ENCODE measurements at regions not wholly inside any gene's neighbourhood (a gene's known extent, or its start where the extent isn't known, plus 50 kb on each side); places are given as distances from the start of the nearest gene placed in this dataset.

GRCh38 chrX:68922013-68922412 is 93.2 kb downstream of the EFNB1 start:
- no peak for DNase-seq
- in situ Hi-C loops (cut with HindIII; ENCODE audit: low pct_ligation_motif_present, low pct_unique_long_range_greater_than_20kb, low sequenced_read_pairs), result no loop called here

- in situ Hi-C loops (cut with HindIII; ENCODE audit: low pct_ligation_motif_present, low pct_unique_long_range_greater_than_20kb, low sequenced_read_pairs), result no loop called here
- no peak for DNase-seq
Measured at GRCh38 chrX:68920561-68920960, 91.7 kb downstream of the EFNB1 start.

GRCh38 chrX:68919707-68920106 is 90.9 kb downstream of the EFNB1 start:
- in situ Hi-C loops (cut with HindIII; ENCODE audit: low pct_ligation_motif_present, low pct_unique_long_range_greater_than_20kb, low sequenced_read_pairs), result no loop called here
- no peak for DNase-seq

GRCh38 chrX:68918202-68918601 is 89.4 kb downstream of the EFNB1 start:
- in situ Hi-C loops (cut with HindIII; ENCODE audit: low pct_ligation_motif_present, low pct_unique_long_range_greater_than_20kb, low sequenced_read_pairs), result no loop called here
- DNase-seq, result no peak

- no peak for DNase-seq
- in situ Hi-C loops (cut with HindIII; ENCODE audit: low pct_ligation_motif_present, low pct_unique_long_range_greater_than_20kb, low sequenced_read_pairs), result no loop called here
Measured at GRCh38 chrX:68917799-68918198, 89.0 kb downstream of the EFNB1 start.

- DNase-seq, result no peak
- in situ Hi-C loops (cut with HindIII; ENCODE audit: low pct_ligation_motif_present, low pct_unique_long_range_greater_than_20kb, low sequenced_read_pairs), result no loop called here
Measured at GRCh38 chrX:68916891-68917290, 88.1 kb downstream of the EFNB1 start.

- in situ Hi-C loops (cut with HindIII; ENCODE audit: low pct_ligation_motif_present, low pct_unique_long_range_greater_than_20kb, low sequenced_read_pairs), result no loop called here
- no peak for DNase-seq
Measured at GRCh38 chrX:68915778-68916177, 87.0 kb downstream of the EFNB1 start.

- in situ Hi-C loops (cut with HindIII; ENCODE audit: low pct_ligation_motif_present, low pct_unique_long_range_greater_than_20kb, low sequenced_read_pairs), result no loop called here
- DNase-seq, result no peak
Measured at GRCh38 chrX:68914479-68914946, 85.7 kb downstream of the EFNB1 start.

- no peak for DNase-seq
- in situ Hi-C loops (cut with HindIII; ENCODE audit: low pct_ligation_motif_present, low pct_unique_long_range_greater_than_20kb, low sequenced_read_pairs), result no loop called here
Measured at GRCh38 chrX:68913249-68913547, 84.4 kb downstream of the EFNB1 start.

GRCh38 chrX:68912113-68912512 is 83.3 kb downstream of the EFNB1 start:
- DNase-seq, result no peak
- in situ Hi-C loops (cut with HindIII; ENCODE audit: low pct_ligation_motif_present, low pct_unique_long_range_greater_than_20kb, low sequenced_read_pairs), result no loop called here

GRCh38 chrX:68910731-68911428 is 82.1 kb downstream of the EFNB1 start:
- DNase-seq, result no peak
- in situ Hi-C loops (cut with HindIII; ENCODE audit: low pct_ligation_motif_present, low pct_unique_long_range_greater_than_20kb, low sequenced_read_pairs), result no loop called here

- in situ Hi-C loops (cut with HindIII; ENCODE audit: low pct_ligation_motif_present, low pct_unique_long_range_greater_than_20kb, low sequenced_read_pairs), result no loop called here
- DNase-seq, result no peak
Measured at GRCh38 chrX:68909945-68910344, 81.1 kb downstream of the EFNB1 start.

- in situ Hi-C loops (cut with HindIII; ENCODE audit: low pct_ligation_motif_present, low pct_unique_long_range_greater_than_20kb, low sequenced_read_pairs), result no loop called here
- no peak for DNase-seq
Measured at GRCh38 chrX:68908071-68908470, 79.2 kb downstream of the EFNB1 start.

GRCh38 chrX:68902706-68903504 is 74.1 kb downstream of the EFNB1 start:
- DNase-seq, result no peak
- in situ Hi-C loops (cut with HindIII; ENCODE audit: low pct_ligation_motif_present, low pct_unique_long_range_greater_than_20kb, low sequenced_read_pairs), result no loop called here

GRCh38 chrX:68901519-68901918 is 72.7 kb downstream of the EFNB1 start:
- in situ Hi-C loops (cut with HindIII; ENCODE audit: low pct_ligation_motif_present, low pct_unique_long_range_greater_than_20kb, low sequenced_read_pairs), result no loop called here
- no peak for DNase-seq

GRCh38 chrX:68898598-68898997 is 69.8 kb downstream of the EFNB1 start:
- in situ Hi-C loops (cut with HindIII; ENCODE audit: low pct_ligation_motif_present, low pct_unique_long_range_greater_than_20kb, low sequenced_read_pairs), result no loop called here
- no peak for DNase-seq

GRCh38 chrX:68897118-68897945 is 68.5 kb downstream of the EFNB1 start:
- in situ Hi-C loops (cut with HindIII; ENCODE audit: low pct_ligation_motif_present, low pct_unique_long_range_greater_than_20kb, low sequenced_read_pairs), result no loop called here
- DNase-seq, result no peak

GRCh38 chrX:68896581-68896980 is 67.8 kb downstream of the EFNB1 start:
- no peak for DNase-seq
- in situ Hi-C loops (cut with HindIII; ENCODE audit: low pct_ligation_motif_present, low pct_unique_long_range_greater_than_20kb, low sequenced_read_pairs), result no loop called here

- DNase-seq, result no peak
- in situ Hi-C loops (cut with HindIII; ENCODE audit: low pct_ligation_motif_present, low pct_unique_long_range_greater_than_20kb, low sequenced_read_pairs), result no loop called here
Measured at GRCh38 chrX:68895778-68896177, 67.0 kb downstream of the EFNB1 start.
